A549 (cell line): ENCODE measurements at regions not wholly inside any gene's neighbourhood (a gene's known extent, or its start where the extent isn't known, plus 50 kb on each side); places are given as distances from the start of the nearest gene placed in this dataset.

Experiments
- ATAC-seq, 2 experiments: fragments of 200-7000 bp in 1 of 2; fragments of >200 bp in 1 of 2; cut with Nextera tagmentation in 1 of 2; cut with Tn5 transposase in 1 of 2; 3 replicates each; pipeline versions ENCODE4 v1.8.0 to v1.9.1; 2018 to 2020; ENCODE audit warnings: mild to moderate bottlenecking in 1 of 2, moderate library complexity in 1 of 2
- CTCF ChIA-PET: fragments of 300-600 bp; sonication (Branson Sonifier 250); formaldehyde crosslinking; extraction: SDS; loops from one replicate; lab custom pipeline; 2021; ENCODE audit warnings: antibody characterized with exemption, inconsistent platforms; lab: Yijun Ruan, JAX
- POLR2A ChIA-PET: fragments of 350-600 bp; formaldehyde crosslinking; extraction: SDS; loops from one replicate; lab custom pipeline; 2021; ENCODE audit warnings: antibody characterized with exemption, inconsistent platforms; lab: Yijun Ruan, JAX
- DNase-seq, 2 experiments: peaks; one replicate each; pipeline versions ENCODE4 v3.0.0 to v3.0.0-alpha.2; 2011 to 2016; ENCODE audit warnings: low read depth in 1 of 2, low spot score in 1 of 2
- FAIRE-seq: peaks from 2 replicates; lab custom pipeline; 2011; peaks lifted over from hg19 to GRCh38; lab: Jason Lieb, UNC
- H3K27ac ChIP-seq, 2 experiments: fragments of >200 bp; sonication (Bioruptor Twin); formaldehyde crosslinking; 3 replicates each; pipeline ENCODE4 v1.5.1; 2016 to 2017
- H3K4me1 ChIP-seq: fragments of >200 bp; sonication (Bioruptor Twin); formaldehyde crosslinking; 3 replicates; pipeline ENCODE4 v1.6.1; 2016
- H3K4me2 ChIP-seq: fragments of >200 bp; sonication (Bioruptor Twin); formaldehyde crosslinking; 3 replicates; pipeline ENCODE4 v1.6.1; 2016
- H3K4me3 ChIP-seq: fragments of >200 bp; sonication (Bioruptor Twin); formaldehyde crosslinking; 3 replicates; pipeline ENCODE4 v1.5.1; 2016
- H3K9me3 ChIP-seq: fragments of >200 bp; sonication (Bioruptor Twin); formaldehyde crosslinking; 3 replicates; pipeline ENCODE4 v1.6.1; 2016
- BHLHE40 ChIP-seq: IDR thresholded peaks from 2 replicates; pipeline ENCODE4 v1.6.1; 2012; ENCODE audit warnings: low read depth, low read length, inconsistent platforms
- CBX2 ChIP-seq: fragments of 200-600 bp; sonication (generic); IDR thresholded peaks from 2 replicates; pipeline ENCODE4 v1.6.1; 2016; ENCODE audit warnings: low read depth, mild to moderate bottlenecking, borderline replicate concordance
- CEBPB ChIP-seq, 2 experiments: fragments of >200 bp in 1 of 2; sonication (Bioruptor Twin) in 1 of 2; formaldehyde crosslinking in 1 of 2; IDR thresholded peaks; 2 replicates each; pipeline ENCODE4 v1.6.1; 2012 to 2016
- CHD4 ChIP-seq: fragments of 200-600 bp; sonication (generic); IDR thresholded peaks from 2 replicates; pipeline ENCODE4 v1.6.1; 2016; ENCODE audit warnings: antibody characterized with exemption, mild to moderate bottlenecking, borderline replicate concordance
- EHF ChIP-seq: fragments of 250-450 bp; sonication (Bioruptor Pico); IDR thresholded peaks from 2 replicates; pipeline ENCODE4 v1.5.0; 2020; ENCODE audit warnings: mild to moderate bottlenecking
- EHMT2 ChIP-seq: fragments of 200-600 bp; sonication (generic); IDR thresholded peaks from 2 replicates; pipeline ENCODE4 v1.6.1; 2016; ENCODE audit warnings: antibody characterized with exemption, low read depth, mild to moderate bottlenecking, moderate library complexity
- EP300 ChIP-seq, 2 experiments: fragments of >200 bp; sonication (Bioruptor Twin); formaldehyde crosslinking; IDR thresholded peaks; 2 replicates in 1 of 2; 3 replicates in 1 of 2; pipeline ENCODE4 v1.6.1; 2016 to 2017
- FOSL2 ChIP-seq, 2 experiments: fragments of 450-650 bp in 1 of 2; fragments of >200 bp in 1 of 2; sonication (Bioruptor Twin) in 1 of 2; formaldehyde crosslinking; IDR thresholded peaks; 2 replicates each; pipeline versions ENCODE4 v1.5.0 to v1.6.1; 2016 to 2020; ENCODE audit warnings: mild to moderate bottlenecking in 1 of 2, moderate library complexity in 1 of 2
- GATA3 ChIP-seq: IDR thresholded peaks from 2 replicates; pipeline ENCODE4 v1.6.1; 2012; ENCODE audit warnings: borderline replicate concordance
- HOXA7 ChIP-seq: fragments of 250-450 bp; sonication (Bioruptor Pico); IDR thresholded peaks from 2 replicates; pipeline ENCODE4 v1.5.0; 2020; ENCODE audit warnings: mild to moderate bottlenecking, moderate library complexity
- HOXB13 ChIP-seq: fragments of 250-450 bp; sonication (Bioruptor Pico); IDR thresholded peaks from 2 replicates; pipeline ENCODE4 v1.5.0; 2020; ENCODE audit warnings: low read depth, mild to moderate bottlenecking, moderate library complexity
- HOXB5 ChIP-seq: fragments of 250-450 bp; sonication (Bioruptor Pico); IDR thresholded peaks from 2 replicates; pipeline ENCODE4 v1.5.0; 2020; ENCODE audit warnings: mild to moderate bottlenecking, moderate library complexity
- JUNB ChIP-seq: fragments of >200 bp; sonication (Bioruptor Twin); formaldehyde crosslinking; IDR thresholded peaks from 2 replicates; pipeline ENCODE4 v1.6.1; 2016
- KDM1A ChIP-seq: fragments of 200-600 bp; sonication (generic); IDR thresholded peaks from 2 replicates; pipeline ENCODE4 v1.6.1; 2016; ENCODE audit warnings: low read depth, mild to moderate bottlenecking
- KDM5A ChIP-seq: fragments of 200-600 bp; sonication (generic); IDR thresholded peaks from 2 replicates; pipeline ENCODE4 v1.6.1; 2016; ENCODE audit warnings: antibody characterized with exemption, mild to moderate bottlenecking
- MAFK ChIP-seq: fragments of 450-650 bp; IDR thresholded peaks from 2 replicates; pipeline ENCODE4 v1.6.1; 2014; ENCODE audit not compliant: partially characterized antibody
- NR3C1 ChIP-seq: fragments of >200 bp; sonication (Bioruptor Twin); formaldehyde crosslinking; IDR thresholded peaks from 3 replicates; pipeline ENCODE4 v1.6.1; 2017
- PHF8 ChIP-seq: fragments of 200-600 bp; sonication (generic); IDR thresholded peaks from 2 replicates; pipeline ENCODE4 v1.6.1; 2016; ENCODE audit warnings: low read depth, mild to moderate bottlenecking, antibody characterized with exemption, moderate library complexity, borderline replicate concordance
- POLR2A ChIP-seq: IDR thresholded peaks from 2 replicates; pipeline ENCODE4 v1.6.1; 2012; ENCODE audit warnings: mild to moderate bottlenecking, low read length
- POLR2AphosphoS2 ChIP-seq: conservative IDR thresholded peaks from 2 replicates; pipeline ENCODE4 v1.6.1; 2012; ENCODE audit warnings: low read length, improper control_type of control experiment, inconsistent platforms
- RAD21 ChIP-seq, 2 experiments: fragments of >200 bp in 1 of 2; sonication (Bioruptor Twin) in 1 of 2; formaldehyde crosslinking in 1 of 2; IDR thresholded peaks in 1 of 2; conservative IDR thresholded peaks in 1 of 2; 2 replicates in 1 of 2; 3 replicates in 1 of 2; pipeline ENCODE4 v1.6.1; 2012 to 2018; ENCODE audit warnings: inconsistent platforms in 1 of 2
- RFX5 ChIP-seq: fragments of 450-650 bp; IDR thresholded peaks from 2 replicates; pipeline ENCODE4 v1.7.1; 2014; ENCODE audit warnings: antibody characterized with exemption, mild to moderate bottlenecking, moderate library complexity
- SREBF2 ChIP-seq: fragments of 450-650 bp; IDR thresholded peaks from 2 replicates; pipeline ENCODE4 v1.6.1; 2014; ENCODE audit warnings: mild to moderate bottlenecking, moderate library complexity
- TP53 ChIP-seq: fragments of 250-450 bp; sonication (Bioruptor Pico); IDR thresholded peaks from 2 replicates; pipeline ENCODE4 v1.5.0; 2021; ENCODE audit warnings: mild to moderate bottlenecking, moderate library complexity
- USF2 ChIP-seq: fragments of 450-650 bp; IDR thresholded peaks from 2 replicates; pipeline ENCODE4 v1.6.1; 2014; ENCODE audit warnings: antibody characterized with exemption
- ZC3H11A ChIP-seq: fragments of 450-650 bp; IDR thresholded peaks from 2 replicates; pipeline ENCODE4 v1.6.1; 2014; ENCODE audit warnings: antibody characterized with exemption, mild to moderate bottlenecking
- ZNF302 ChIP-seq: fragments of 250-450 bp; sonication (Bioruptor Pico); IDR thresholded peaks from 2 replicates; pipeline ENCODE4 v1.9.0; 2021; ENCODE audit warnings: inconsistent platforms, mild to moderate bottlenecking, moderate library complexity
- ZSCAN20 ChIP-seq: fragments of 250-450 bp; sonication (Bioruptor Pico); IDR thresholded peaks from 2 replicates; pipeline ENCODE4 v1.8.0; 2022; ENCODE audit warnings: mild to moderate bottlenecking, moderate library complexity
- WGBS: methylation state at CpG from one replicate; pipeline ENCODE4 v1.1.6; 2017; ENCODE audit errors: missing lambda C conversion rate; 5-methylcytosine and 5-hydroxymethylcytosine counted together
- TF ChIP-seq, protein P1 (sequence below): fragments of 250-450 bp; sonication (Bioruptor Pico); IDR thresholded peaks from 2 replicates; pipeline ENCODE4 v1.5.0; 2020; ENCODE audit warnings: low read depth, mild to moderate bottlenecking, moderate library complexity

GRCh38 chr3:176561826-176562225 lies 635.5 kb downstream of the TBL1XR1 start:
- H3K27ac ChIP-seq, result no peak overlapping the region
- DNase-seq (no peak), FAIRE-seq (no peak), ATAC-seq (no peak)
- no peak overlapping the region for H3K4me3 ChIP-seq
- no peak for TF ChIP-seq KDM1A
- TF ChIP-seq CHD4, result no peak
- TF ChIP-seq CEBPB (IDR thresholded peaks at IDR 0.05), result no peak
- no peak for TF ChIP-seq HOXB5 (CRISPR knock-in tag)
- TF ChIP-seq NR3C1, result no peak
- TF ChIP-seq TP53 (CRISPR knock-in tag), result no peak
- TF ChIP-seq JUNB, result no peak
- TF ChIP-seq MAFK, result no peak
- no peak for TF ChIP-seq KDM5A
- no peak for TF ChIP-seq FOSL2 (IDR thresholded peaks at IDR 0.05)
- no peak for TF ChIP-seq FOSL2 (CRISPR knock-in tag; IDR thresholded peaks at IDR 0.05)
- no peak for TF ChIP-seq GATA3
- ChIA-PET CTCF (no interaction called here), POLR2A (interaction anchor here (0.5 kb wide), 1 partner anchor 14 kb away, joined by 5 read pairs; no protein-coding TSS in a partner anchor)
- no peaks in the 10 kb centered on the region for H3K9me3 ChIP-seq
- no peak overlapping the region for H3K4me2 ChIP-seq
- no peaks in the 10 kb centered on the region for H3K4me1 ChIP-seq
- WGBS, result 30% methylated on average over 3 of the region's 3 CpGs

DNA sequence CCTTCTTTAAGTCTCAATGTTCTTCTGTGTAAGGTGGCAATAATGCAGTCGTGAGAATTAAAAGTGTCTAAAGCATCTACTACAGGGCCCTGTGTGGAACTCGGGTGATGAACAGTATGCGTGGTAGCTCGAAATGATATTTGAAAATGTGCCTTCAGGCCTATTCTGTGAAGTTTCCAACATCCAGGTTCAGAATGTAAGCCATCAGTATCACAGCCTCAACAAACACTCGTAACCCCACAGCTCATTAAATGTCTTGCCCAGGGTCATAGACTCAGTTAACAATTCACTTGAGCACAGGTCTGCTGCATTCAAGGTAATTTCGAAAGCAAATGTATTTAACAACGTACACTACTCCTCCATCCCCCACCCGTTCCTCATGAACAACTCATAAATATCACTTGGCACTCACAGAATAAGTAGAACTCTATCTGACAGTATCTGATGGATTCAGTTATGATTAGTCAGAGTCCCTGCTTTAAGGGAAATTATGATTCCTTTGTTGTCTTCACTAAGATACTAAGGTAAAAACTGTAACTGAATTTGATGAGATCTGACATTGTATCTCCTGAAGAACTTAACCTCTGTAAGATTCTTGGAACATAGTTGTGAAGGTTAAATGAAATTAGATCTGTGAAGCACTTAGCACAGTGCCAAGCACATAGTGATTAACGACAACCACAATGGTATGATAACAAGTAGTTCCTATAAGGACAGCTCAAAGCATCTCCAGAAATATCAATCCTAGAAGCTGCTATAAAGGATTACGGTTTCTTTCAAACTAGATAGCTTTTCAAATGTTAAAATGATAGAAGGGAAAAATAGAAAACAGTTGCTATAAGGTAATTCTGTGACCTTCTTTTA lies 642.3 kb downstream of the TBL1XR1 start:
- Histone ChIP-seq H3K4me3 (no peak overlapping the region), H3K27ac (no peak overlapping the region), H3K4me2 (no peak overlapping the region), H3K4me1 (no peaks in the 10 kb centered on the region), H3K9me3 (no peaks in the 10 kb centered on the region)
- 10% methylated on average over 10 of the region's 10 CpGs for WGBS
- ATAC-seq (no peak), FAIRE-seq (no peak), DNase-seq (no peak)
- POLR2A ChIA-PET, result no interaction called here
- CTCF ChIA-PET, result no interaction called here
- TF ChIP-seq HOXB13 (CRISPR knock-in tag), result no peak
- TF ChIP-seq TP53 (CRISPR knock-in tag), result no peak
- no peak for TF ChIP-seq ZSCAN20
- no peak for TF ChIP-seq BHLHE40
- no peak for TF ChIP-seq HOXA7
- no peak for TF ChIP-seq SREBF2
- no peak for TF ChIP-seq RAD21 (conservative IDR thresholded peaks at IDR 0.05 in 1 of 2, IDR thresholded peaks at IDR 0.05 in 1 of 2)
- TF ChIP-seq PHF8, result no peak

DNA sequence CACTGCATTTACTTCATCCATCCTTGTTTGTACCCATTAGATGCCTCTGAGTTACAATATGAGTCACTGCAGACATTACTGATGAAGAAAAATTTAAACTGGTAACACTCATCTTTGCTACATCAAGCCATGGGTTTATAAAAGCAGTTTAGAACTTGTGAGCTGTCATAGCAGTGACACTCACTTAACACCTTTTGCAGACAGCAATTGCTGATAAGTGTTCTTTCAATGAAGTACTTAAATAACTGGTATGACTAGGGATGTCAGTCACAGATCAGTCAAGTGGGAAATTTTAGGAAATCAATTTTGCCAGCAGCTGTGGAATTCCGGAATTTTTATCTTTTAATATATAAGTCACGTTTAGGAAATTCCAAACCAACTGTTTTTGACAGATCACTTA lies 643.0 kb downstream of the TBL1XR1 start:
- Histone ChIP-seq H3K4me1 (no peaks in the 10 kb centered on the region), H3K4me2 (no peak overlapping the region), H3K27ac (no peak overlapping the region), H3K4me3 (no peak overlapping the region), H3K9me3 (no peaks in the 10 kb centered on the region)
- WGBS, result 4% methylated on average over 2 of the region's 2 CpGs
- POLR2A ChIA-PET, result no interaction called here
- CTCF ChIA-PET, result no interaction called here
- ATAC-seq (no peak), FAIRE-seq (no peak), DNase-seq (no peak)
- no peak for TF ChIP-seq POLR2AphosphoS2
- no peak for TF ChIP-seq USF2
- TF ChIP-seq CBX2, result no peak
- TF ChIP-seq, protein P1, sequence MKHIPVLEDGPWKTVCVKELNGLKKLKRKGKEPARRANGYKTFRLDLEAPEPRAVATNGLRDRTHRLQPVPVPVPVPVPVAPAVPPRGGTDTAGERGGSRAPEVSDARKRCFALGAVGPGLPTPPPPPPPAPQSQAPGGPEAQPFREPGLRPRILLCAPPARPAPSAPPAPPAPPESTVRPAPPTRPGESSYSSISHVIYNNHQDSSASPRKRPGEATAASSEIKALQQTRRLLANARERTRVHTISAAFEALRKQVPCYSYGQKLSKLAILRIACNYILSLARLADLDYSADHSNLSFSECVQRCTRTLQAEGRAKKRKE, result no peak
- no peak for TF ChIP-seq EHF (CRISPR knock-in tag)
- no peak for TF ChIP-seq ZC3H11A
- no peak for TF ChIP-seq EP300 (IDR thresholded peaks at IDR 0.05)
- no peak for TF ChIP-seq JUNB
- no peak for TF ChIP-seq NR3C1
- no peak for TF ChIP-seq SREBF2
- no peak for TF ChIP-seq FOSL2 (IDR thresholded peaks at IDR 0.05)
- TF ChIP-seq FOSL2 (CRISPR knock-in tag; IDR thresholded peaks at IDR 0.05), result no peak
- no peak for TF ChIP-seq EHMT2
- TF ChIP-seq HOXB5 (CRISPR knock-in tag), result no peak
- no peak for TF ChIP-seq POLR2A
- TF ChIP-seq RFX5, result no peak
- no peak for TF ChIP-seq ZNF302
- TF ChIP-seq GATA3, result no peak
